ENCODE measurements at regions not wholly inside any gene's neighbourhood (a gene's known extent, or its start where the extent isn't known, plus 50 kb on each side); places are given as distances from the start of the nearest gene placed in this dataset.

DNA sequence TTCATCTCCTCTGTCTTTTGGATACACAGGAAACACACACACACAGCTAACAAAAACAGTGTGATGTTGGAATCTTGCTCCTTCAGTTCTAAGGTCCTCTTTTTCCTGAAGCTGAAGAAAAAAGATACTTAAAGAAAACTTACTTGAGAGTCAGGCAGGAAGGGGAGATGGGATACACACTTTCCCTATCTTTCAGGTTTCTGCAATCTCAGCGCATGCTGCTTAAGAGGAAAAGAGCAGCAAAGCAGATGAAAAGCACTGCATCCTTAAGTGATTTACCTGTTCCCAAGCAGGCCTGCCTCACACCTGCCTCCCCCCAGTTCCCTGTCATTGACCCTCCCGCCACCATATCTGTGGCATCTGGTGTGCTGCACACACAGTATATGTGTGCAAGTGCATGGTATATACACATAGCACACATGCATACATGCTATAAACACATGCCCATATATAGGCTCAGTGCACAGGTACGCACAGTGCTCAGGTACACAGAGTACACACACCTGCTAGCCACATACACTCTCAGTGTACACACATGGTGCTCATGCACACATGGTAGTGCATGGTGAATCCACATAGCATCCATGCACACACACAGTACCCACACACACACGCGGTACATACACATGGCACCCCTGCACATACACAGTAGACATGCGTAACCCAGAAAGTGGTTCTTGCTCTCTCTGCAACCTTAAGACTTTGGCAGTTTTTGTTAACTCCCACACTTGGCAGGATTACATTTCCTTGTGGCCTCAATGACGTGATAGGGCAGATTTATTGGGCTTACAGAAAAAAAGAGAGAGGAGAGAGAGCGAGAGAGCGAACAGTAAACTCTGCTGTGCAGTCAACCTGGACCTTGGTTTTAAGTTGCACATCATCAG, 166.9 kb downstream of the TOMM20 start (continued):
- no peak for TF ChIP-seq ZNF792 (CRISPR knock-in tag; IDR thresholded peaks at IDR 0.05)
- TF ChIP-seq, protein P1, sequence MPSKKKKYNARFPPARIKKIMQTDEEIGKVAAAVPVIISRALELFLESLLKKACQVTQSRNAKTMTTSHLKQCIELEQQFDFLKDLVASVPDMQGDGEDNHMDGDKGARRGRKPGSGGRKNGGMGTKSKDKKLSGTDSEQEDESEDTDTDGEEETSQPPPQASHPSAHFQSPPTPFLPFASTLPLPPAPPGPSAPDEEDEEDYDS (CRISPR knock-in tag; IDR thresholded peaks at IDR 0.05) = peak; percentile 28; the same call in 1 of the 2 replicates
- no peak for TF ChIP-seq ZNF737 (CRISPR knock-in tag; IDR thresholded peaks at IDR 0.05; ENCODE audit: borderline replicate concordance)
- TF ChIP-seq, protein P2, sequence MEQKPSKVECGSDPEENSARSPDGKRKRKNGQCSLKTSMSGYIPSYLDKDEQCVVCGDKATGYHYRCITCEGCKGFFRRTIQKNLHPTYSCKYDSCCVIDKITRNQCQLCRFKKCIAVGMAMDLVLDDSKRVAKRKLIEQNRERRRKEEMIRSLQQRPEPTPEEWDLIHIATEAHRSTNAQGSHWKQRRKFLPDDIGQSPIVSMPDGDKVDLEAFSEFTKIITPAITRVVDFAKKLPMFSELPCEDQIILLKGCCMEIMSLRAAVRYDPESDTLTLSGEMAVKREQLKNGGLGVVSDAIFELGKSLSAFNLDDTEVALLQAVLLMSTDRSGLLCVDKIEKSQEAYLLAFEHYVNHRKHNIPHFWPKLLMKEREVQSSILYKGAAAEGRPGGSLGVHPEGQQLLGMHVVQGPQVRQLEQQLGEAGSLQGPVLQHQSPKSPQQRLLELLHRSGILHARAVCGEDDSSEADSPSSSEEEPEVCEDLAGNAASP (CRISPR knock-in tag; IDR thresholded peaks at IDR 0.05; ENCODE audit: borderline replicate concordance) = no peak
- TF ChIP-seq KDM5A (IDR thresholded peaks at IDR 0.05; ENCODE audit: borderline replicate concordance, low read length) = no peak
- TF ChIP-seq, protein P3, sequence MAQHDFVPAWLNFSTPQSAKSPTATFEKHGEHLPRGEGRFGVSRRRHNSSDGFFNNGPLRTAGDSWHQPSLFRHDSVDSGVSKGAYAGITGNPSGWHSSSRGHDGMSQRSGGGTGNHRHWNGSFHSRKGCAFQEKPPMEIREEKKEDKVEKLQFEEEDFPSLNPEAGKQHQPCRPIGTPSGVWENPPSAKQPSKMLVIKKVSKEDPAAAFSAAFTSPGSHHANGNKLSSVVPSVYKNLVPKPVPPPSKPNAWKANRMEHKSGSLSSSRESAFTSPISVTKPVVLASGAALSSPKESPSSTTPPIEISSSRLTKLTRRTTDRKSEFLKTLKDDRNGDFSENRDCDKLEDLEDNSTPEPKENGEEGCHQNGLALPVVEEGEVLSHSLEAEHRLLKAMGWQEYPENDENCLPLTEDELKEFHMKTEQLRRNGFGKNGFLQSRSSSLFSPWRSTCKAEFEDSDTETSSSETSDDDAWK (CRISPR knock-in tag; IDR thresholded peaks at IDR 0.05) = no peak
- TF ChIP-seq TAF15 (IDR thresholded peaks at IDR 0.05; ENCODE audit: low read depth, low read length, poor library complexity, severe bottlenecking) = no peak
- TF ChIP-seq, protein P4, sequence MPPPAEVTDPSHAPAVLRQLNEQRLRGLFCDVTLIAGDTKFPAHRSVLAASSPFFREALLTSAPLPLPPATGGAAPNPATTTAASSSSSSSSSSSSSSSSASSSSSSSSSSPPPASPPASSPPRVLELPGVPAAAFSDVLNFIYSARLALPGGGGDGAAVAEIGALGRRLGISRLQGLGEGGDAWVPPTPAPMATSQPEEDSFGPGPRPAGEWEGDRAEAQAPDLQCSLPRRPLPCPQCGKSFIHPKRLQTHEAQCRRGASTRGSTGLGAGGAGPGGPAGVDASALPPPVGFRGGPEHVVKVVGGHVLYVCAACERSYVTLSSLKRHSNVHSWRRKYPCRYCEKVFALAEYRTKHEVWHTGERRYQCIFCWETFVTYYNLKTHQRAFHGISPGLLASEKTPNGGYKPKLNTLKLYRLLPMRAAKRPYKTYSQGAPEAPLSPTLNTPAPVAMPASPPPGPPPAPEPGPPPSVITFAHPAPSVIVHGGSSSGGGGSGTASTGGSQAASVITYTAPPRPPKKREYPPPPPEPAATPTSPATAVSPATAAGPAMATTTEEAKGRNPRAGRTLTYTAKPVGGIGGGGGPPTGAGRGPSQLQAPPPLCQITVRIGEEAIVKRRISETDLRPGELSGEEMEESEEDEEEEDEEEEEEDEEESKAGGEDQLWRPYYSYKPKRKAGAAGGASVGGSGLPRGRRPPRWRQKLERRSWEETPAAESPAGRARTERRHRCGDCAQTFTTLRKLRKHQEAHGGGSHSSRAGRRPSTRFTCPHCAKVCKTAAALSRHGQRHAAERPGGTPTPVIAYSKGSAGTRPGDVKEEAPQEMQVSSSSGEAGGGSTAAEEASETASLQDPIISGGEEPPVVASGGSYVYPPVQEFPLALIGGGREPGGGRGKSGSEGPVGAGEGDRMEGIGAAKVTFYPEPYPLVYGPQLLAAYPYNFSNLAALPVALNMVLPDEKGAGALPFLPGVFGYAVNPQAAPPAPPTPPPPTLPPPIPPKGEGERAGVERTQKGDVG (CRISPR knock-in tag; IDR thresholded peaks at IDR 0.05; ENCODE audit: borderline replicate concordance) = peak; percentile 88
- no peak for TF ChIP-seq PHF20 (CRISPR knock-in tag; IDR thresholded peaks at IDR 0.05)
- TF ChIP-seq, protein P5, sequence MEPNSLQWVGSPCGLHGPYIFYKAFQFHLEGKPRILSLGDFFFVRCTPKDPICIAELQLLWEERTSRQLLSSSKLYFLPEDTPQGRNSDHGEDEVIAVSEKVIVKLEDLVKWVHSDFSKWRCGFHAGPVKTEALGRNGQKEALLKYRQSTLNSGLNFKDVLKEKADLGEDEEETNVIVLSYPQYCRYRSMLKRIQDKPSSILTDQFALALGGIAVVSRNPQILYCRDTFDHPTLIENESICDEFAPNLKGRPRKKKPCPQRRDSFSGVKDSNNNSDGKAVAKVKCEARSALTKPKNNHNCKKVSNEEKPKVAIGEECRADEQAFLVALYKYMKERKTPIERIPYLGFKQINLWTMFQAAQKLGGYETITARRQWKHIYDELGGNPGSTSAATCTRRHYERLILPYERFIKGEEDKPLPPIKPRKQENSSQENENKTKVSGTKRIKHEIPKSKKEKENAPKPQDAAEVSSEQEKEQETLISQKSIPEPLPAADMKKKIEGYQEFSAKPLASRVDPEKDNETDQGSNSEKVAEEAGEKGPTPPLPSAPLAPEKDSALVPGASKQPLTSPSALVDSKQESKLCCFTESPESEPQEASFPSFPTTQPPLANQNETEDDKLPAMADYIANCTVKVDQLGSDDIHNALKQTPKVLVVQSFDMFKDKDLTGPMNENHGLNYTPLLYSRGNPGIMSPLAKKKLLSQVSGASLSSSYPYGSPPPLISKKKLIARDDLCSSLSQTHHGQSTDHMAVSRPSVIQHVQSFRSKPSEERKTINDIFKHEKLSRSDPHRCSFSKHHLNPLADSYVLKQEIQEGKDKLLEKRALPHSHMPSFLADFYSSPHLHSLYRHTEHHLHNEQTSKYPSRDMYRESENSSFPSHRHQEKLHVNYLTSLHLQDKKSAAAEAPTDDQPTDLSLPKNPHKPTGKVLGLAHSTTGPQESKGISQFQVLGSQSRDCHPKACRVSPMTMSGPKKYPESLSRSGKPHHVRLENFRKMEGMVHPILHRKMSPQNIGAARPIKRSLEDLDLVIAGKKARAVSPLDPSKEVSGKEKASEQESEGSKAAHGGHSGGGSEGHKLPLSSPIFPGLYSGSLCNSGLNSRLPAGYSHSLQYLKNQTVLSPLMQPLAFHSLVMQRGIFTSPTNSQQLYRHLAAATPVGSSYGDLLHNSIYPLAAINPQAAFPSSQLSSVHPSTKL (CRISPR knock-in tag; IDR thresholded peaks at IDR 0.05) = no peak
- no peak for TF ChIP-seq ZNF570 (CRISPR knock-in tag; IDR thresholded peaks at IDR 0.05; ENCODE audit: borderline replicate concordance)
- no peak for TF ChIP-seq PCBP2 (optimal IDR thresholded peaks at IDR 0.05; ENCODE audit: low read depth, low read length, poor library complexity, severe bottlenecking)
- TF ChIP-seq SIX4 (CRISPR knock-in tag; IDR thresholded peaks at IDR 0.05) = no peak
- no peak for TF ChIP-seq MAFG (CRISPR knock-in tag; IDR thresholded peaks at IDR 0.05)
- no peak for TF ChIP-seq BHLHE40 (IDR thresholded peaks at IDR 0.05; ENCODE audit: low read length)
- no peak for TF ChIP-seq ZSCAN9 (CRISPR knock-in tag; IDR thresholded peaks at IDR 0.05; ENCODE audit: borderline replicate concordance)
- TF ChIP-seq NPAS2 (CRISPR knock-in tag; IDR thresholded peaks at IDR 0.05; ENCODE audit: borderline replicate concordance) = no peak
- TF ChIP-seq ZNF256 (CRISPR knock-in tag; conservative IDR thresholded peaks at IDR 0.05) = no peak
